CD4-positive, alpha-beta T cell treated with Interleukin-17A for 1 hour (primary cell): ENCODE measurements at regions not wholly inside any gene's neighbourhood (a gene's known extent, or its start where the extent isn't known, plus 50 kb on each side); places are given as distances from the start of the nearest gene placed in this dataset.

ENCODE experiments used
- DNase-seq: peaks from one replicate; pipeline ENCODE4 v3.0.0-alpha.2; 2020

GRCh38 chr5:13566871-13567339, 377.6 kb downstream of the DNAH5 start:
- no peak for DNase-seq

GRCh38 chr5:13558408-13558807, 386.1 kb downstream of the DNAH5 start:
- no peak for DNase-seq

GRCh38 chr5:13553896-13554295, 390.6 kb downstream of the DNAH5 start:
- no peak for DNase-seq

DNA sequence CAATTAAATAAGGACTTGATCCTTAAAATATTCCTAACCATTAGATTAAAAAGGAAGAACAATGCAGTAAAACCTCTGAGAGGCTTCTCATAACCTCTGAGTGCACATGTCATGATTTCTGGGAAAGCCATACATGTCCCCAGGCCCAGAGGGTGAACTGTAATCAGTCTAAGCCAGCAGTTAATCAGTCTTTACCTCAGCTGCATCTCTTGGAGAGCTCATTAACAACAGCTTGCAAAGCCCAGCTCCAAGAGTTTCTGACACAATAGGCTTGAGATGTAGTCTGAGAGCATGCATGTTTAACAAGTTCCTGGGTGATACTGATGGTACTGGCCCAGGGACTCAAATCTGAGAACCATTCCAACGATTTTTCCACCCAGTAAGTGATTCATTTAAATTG, 392.1 kb downstream of the DNAH5 start:
- no peak for DNase-seq

DNA sequence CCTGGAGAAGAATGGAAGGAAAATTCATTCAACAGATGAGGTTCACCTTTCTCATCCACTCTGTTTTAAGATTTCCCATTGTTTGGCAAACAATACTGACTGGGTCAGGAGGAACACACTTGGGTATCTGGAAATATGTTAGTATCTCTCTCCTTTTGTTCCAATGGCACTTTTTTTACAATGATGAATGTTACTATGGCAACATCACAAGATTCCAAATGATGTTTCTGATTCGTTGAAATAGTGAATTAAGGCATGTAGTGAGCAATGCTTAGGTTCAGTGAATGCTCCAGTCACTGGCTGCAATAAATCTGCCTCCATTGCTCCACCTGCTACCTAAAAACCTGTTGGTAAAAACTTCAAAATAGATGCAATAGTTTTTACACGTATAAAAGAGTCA, 392.8 kb downstream of the DNAH5 start:
- DNase-seq = no peak

DNA sequence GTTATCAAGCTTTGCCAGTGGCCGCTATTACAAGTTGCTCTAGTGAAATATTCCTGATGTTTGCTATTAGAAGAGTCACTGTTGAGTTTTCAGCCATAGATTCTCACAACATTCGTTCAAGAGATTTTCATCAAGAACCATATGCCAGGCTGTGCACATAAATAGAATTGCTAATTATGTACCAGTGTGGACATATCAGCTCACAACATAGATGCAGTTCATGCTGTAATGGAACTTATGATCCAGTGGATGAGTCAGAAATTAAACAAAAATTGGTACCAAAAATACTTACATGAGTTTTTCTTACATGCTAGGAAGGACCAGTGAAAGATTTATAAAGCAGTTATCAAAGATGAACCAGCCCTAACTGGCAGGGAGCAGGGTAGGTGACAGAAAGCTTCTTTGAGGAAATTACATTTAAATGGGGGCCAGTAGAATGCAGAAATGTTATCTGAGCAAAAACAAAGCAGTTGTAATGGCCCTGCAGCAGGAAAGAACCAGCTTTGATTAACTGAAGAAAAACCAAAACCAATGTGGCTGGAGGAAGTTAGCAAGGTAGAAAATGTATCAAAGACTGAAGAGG, 404.2 kb downstream of the DNAH5 start:
- no peak for DNase-seq

DNA sequence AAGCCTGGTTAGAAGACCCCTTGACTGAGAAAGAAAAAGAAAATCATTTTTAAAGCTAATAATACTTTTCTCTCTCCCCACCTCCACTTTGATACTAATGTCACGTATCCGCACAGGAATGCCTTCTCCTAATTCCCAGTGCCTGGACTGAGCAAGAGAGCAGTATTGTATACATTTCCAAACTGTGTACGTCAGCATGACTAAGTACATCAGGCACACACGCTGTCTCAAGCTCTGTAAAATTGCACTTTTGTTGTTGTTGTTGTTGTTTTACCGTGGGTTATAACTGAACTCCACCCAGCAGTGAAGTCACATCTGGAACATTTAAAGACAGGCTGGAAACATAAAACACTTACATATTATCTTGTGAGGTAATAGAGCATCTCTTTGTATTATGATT, 407.6 kb downstream of the DNAH5 start:
- DNase-seq = no peak

DNA sequence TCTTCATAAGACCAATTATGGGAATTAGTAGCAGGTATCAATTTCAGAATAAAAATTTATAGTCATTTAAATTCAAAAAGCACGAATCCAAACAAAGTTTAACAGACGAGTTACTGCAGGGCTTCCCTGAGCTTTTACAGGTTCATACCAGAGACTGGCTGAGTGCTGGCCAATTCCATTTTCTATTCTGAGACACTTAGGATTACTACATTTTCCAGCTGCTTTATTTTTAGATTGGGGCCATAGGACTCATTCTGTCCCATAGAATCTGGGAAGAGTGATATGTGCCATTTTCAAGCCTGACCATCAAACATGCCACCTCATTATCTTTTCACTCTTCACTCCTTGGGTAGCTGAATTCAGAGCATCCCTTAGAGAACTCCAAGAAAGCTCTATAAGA, 410.7 kb downstream of the DNAH5 start:
- DNase-seq = no peak

GRCh38 chr5:13529300-13529699, 415.2 kb downstream of the DNAH5 start:
- DNase-seq = no peak

- no peak for DNase-seq
These were observed 419.6 kb downstream of the DNAH5 start for GRCh38 chr5:13524936-13525335.

DNA sequence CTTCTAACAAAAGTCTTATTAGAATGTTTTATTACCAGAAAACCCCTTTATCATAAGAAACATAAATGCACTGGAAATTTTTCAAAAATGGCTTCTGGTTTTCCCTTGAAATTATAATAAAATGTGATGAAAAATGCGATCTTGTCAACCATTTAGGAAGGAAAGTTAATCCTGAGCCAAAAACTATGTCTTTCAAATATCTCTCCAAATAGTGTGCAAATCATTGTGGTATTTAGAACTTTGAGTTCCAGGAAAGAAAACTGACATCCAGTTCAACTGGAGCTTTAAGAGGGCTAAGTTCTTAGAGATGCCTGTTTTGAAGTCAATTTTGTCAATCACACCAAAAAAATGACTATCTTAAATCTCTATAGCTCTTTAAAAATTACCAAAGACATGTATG, 425.4 kb downstream of the DNAH5 start:
- DNase-seq = no peak

DNA sequence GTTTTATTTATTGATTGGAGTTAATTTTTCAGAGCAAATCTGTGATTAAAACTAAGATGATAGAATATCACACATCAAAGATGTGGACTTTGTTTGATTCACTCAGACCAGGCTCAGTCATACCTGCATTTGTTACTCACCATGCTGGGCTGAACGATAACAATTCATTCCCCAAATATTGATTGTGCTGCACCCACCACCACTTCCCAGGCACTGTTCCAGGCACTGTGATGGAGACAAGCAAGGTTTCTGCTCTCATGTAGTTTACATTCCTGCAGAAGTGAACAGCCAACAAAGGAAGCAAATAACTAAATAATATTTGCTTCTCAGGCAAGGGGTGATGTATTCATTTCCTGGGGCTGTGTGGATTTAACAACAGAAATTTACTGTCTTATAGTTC, 428.3 kb downstream of the DNAH5 start:
- no peak for DNase-seq

GRCh38 chr5:13511442-13511841, 433.0 kb downstream of the DNAH5 start:
- DNase-seq = no peak

DNA sequence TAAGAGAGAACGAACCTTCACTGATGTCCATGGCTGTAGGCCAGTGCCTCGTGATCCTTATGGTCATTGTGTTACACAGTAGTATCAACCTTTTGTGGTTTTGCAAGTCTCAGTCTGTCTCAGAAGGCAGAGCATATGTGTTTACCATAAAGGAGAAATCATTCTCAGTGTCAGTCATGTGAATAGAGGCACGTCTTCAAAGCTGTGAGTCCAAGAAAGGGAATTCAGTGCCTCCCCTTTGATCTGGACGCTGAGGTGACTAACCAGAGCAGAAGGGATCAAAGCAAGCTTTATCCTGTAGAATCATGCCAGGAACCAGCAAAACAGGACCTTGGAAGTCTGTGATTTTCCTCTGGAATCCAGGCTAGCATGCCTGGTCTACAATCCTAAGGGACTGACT, 433.9 kb downstream of the DNAH5 start:
- no peak for DNase-seq

- no peak for DNase-seq
These were observed 435.9 kb downstream of the DNAH5 start for GRCh38 chr5:13508559-13508958.

DNA sequence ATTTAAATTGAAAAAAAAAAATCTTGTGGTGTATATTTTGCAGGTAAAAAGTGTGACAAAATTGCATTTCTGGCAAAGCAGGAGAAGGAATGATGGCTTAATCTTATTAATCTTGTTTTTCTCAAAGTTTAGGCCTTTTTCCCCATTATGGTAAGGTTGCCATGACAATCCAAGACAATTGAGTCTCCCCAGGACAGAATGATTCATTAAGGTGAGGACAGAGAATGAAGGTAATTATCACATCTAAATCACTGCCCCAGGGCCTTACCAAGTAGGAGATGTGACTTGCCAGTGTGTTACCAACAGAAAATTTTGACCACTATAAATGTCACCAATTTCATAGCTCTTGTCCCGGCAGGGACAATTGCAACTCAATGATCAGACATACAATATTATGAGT, 439.2 kb downstream of the DNAH5 start:
- no peak for DNase-seq

GRCh38 chr5:13503017-13503416, 441.5 kb downstream of the DNAH5 start:
- DNase-seq = no peak

- DNase-seq = no peak
These were observed 443.3 kb downstream of the DNAH5 start for GRCh38 chr5:13501176-13501575.

GRCh38 chr5:13498279-13498678, 446.2 kb downstream of the DNAH5 start:
- DNase-seq = no peak

DNA sequence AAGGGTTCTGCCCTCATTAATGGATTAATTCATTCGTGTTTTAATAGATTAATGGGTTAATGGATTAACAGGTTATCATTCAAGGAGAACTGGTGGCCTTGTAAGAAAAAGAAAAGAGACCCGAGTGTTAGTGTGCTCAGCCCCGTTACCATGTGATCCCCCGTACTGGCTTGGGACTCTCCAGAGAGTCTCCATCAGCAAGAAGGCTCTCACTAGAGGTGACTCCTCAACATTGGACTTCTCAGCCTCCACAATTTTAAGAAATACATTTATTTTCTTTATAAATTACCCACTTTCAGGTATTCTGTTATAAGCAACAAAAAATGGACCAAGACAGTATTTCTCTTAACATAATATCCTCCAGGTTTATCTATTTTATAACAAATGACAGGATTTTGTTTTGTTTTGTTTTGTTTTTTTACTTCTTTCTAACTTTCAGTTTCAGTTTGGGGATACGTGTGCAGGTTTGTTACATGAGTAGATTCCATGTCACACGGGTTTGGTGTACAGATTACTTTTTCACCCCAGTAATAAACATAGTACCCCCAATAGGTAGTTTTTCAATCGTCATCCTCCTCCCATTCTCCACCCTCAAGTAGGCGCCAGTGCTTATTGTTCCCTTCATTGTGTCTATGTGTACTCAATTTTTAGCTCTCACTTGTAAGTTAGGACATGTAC, 456.1 kb downstream of the DNAH5 start:
- DNase-seq = no peak

DNA sequence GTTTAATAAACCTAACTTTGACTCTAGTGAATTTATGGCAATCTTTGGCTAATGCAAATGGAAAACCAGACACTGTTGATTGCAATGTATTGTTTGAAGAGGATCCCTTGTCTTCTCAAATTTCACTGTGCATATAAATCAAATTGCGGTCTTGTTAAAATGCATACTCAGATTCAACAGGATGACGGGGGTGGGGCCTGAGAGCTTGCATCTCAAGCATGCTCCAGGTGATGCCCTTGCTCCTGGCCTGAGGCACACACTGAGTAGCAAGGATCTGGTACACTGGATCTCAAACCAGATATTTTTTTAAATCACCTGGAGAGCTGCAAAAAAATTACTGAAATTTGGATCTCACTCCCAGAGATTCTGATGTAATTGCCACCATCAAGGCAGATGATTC, 463.7 kb downstream of the DNAH5 start:
- no peak for DNase-seq

- DNase-seq = peak; percentile 4
These were observed 465.5 kb downstream of the DNAH5 start for GRCh38 chr5:13478831-13479465.

- no peak for DNase-seq
These were observed 467.3 kb downstream of the DNAH5 start for GRCh38 chr5:13477118-13477737.

- DNase-seq = no peak
These were observed 471.6 kb downstream of the DNAH5 start for GRCh38 chr5:13472842-13473241.
